ENCODE measurements at regions not wholly inside any gene's neighbourhood (a gene's known extent, or its start where the extent isn't known, plus 50 kb on each side); places are given as distances from the start of the nearest gene placed in this dataset.

GRCh38 chr18:1999387-1999786 is 571.9 kb downstream of the METTL4 start (continued):
- TF ChIP-seq ZNF138 (CRISPR knock-in tag; conservative IDR thresholded peaks at IDR 0.05): no peak
- TF ChIP-seq, protein P1, sequence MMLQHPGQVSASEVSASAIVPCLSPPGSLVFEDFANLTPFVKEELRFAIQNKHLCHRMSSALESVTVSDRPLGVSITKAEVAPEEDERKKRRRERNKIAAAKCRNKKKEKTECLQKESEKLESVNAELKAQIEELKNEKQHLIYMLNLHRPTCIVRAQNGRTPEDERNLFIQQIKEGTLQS (CRISPR knock-in tag; conservative IDR thresholded peaks at IDR 0.05): no peak
- TF ChIP-seq, protein P2, sequence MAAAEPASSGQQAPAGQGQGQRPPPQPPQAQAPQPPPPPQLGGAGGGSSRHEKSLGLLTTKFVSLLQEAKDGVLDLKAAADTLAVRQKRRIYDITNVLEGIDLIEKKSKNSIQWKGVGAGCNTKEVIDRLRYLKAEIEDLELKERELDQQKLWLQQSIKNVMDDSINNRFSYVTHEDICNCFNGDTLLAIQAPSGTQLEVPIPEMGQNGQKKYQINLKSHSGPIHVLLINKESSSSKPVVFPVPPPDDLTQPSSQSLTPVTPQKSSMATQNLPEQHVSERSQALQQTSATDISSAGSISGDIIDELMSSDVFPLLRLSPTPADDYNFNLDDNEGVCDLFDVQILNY (CRISPR knock-in tag; IDR thresholded peaks at IDR 0.05): no peak
- TF ChIP-seq ZNF317 (CRISPR knock-in tag; IDR thresholded peaks at IDR 0.05; ENCODE audit: borderline replicate concordance, low read depth): no peak
- no peak for TF ChIP-seq ZNF281 (CRISPR knock-in tag; IDR thresholded peaks at IDR 0.05)
- TF ChIP-seq, protein P3, sequence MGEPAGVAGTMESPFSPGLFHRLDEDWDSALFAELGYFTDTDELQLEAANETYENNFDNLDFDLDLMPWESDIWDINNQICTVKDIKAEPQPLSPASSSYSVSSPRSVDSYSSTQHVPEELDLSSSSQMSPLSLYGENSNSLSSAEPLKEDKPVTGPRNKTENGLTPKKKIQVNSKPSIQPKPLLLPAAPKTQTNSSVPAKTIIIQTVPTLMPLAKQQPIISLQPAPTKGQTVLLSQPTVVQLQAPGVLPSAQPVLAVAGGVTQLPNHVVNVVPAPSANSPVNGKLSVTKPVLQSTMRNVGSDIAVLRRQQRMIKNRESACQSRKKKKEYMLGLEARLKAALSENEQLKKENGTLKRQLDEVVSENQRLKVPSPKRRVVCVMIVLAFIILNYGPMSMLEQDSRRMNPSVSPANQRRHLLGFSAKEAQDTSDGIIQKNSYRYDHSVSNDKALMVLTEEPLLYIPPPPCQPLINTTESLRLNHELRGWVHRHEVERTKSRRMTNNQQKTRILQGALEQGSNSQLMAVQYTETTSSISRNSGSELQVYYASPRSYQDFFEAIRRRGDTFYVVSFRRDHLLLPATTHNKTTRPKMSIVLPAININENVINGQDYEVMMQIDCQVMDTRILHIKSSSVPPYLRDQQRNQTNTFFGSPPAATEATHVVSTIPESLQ (CRISPR knock-in tag; IDR thresholded peaks at IDR 0.05): no peak

DNA sequence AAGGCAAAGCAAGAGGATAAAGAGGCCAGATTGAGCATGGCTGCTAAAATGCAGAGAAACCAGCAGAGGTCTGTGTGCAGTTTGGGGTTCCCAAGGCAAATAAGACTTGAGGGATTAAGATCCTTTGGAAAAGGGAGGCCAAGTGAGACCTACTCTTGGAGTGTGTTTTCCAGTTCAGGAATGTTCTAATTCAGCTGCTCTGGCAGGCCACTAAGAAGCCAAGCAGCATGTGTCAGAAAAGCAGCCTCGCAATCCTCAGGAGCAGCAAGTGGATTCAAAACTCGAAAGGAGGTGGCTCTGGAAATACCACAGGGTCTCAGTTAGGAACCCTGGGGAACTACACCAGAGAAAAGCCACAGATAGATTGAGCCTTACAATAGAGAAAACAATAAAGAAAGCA is 569.2 kb downstream of the METTL4 start:
- DNase-seq (ENCODE audit: low spot score) (no peak), ATAC-seq (peak; percentile 32; the same call in 1 of the 2 replicates)
- H3K27me3 Mint-ChIP-seq (ENCODE audit: low read depth): no peaks in the 10 kb centered on the region
- peaks cover 23% of the 10 kb centered on the region for H3K9me3 Mint-ChIP-seq
- TF ChIP-seq PREB (CRISPR knock-in tag; IDR thresholded peaks at IDR 0.05; ENCODE audit: borderline replicate concordance) (no peak), TP53 (CRISPR knock-in tag; IDR thresholded peaks at IDR 0.05) (no peak), ZNF219 (CRISPR knock-in tag; IDR thresholded peaks at IDR 0.05; ENCODE audit: borderline replicate concordance) (no peak), RORB (CRISPR knock-in tag; IDR thresholded peaks at IDR 0.05) (no peak), IRF2 (CRISPR knock-in tag; IDR thresholded peaks at IDR 0.05; ENCODE audit: borderline replicate concordance, low read depth) (no peak), FOXK1 (CRISPR knock-in tag; IDR thresholded peaks at IDR 0.05) (no peak), STAT6 (CRISPR knock-in tag; conservative IDR thresholded peaks at IDR 0.05; ENCODE audit: low read depth) (no peak), ATF2 (CRISPR knock-in tag; IDR thresholded peaks at IDR 0.05; ENCODE audit: borderline replicate concordance, low read depth) (no peak), CBFB (CRISPR knock-in tag; IDR thresholded peaks at IDR 0.05; ENCODE audit: low read depth) (no peak), CREM (CRISPR knock-in tag; IDR thresholded peaks at IDR 0.05) (no peak), USF2 (CRISPR knock-in tag; IDR thresholded peaks at IDR 0.05) (no peak), ZNF396 (CRISPR knock-in tag; IDR thresholded peaks at IDR 0.05; ENCODE audit: borderline replicate concordance) (no peak), TEAD1 (CRISPR knock-in tag; IDR thresholded peaks at IDR 0.05) (no peak), GTF2I (CRISPR knock-in tag; conservative IDR thresholded peaks at IDR 0.05) (no peak), ZMAT4 (CRISPR knock-in tag; IDR thresholded peaks at IDR 0.05) (no peak), TEAD4 (CRISPR knock-in tag; IDR thresholded peaks at IDR 0.05) (no peak), JAZF1 (CRISPR knock-in tag; IDR thresholded peaks at IDR 0.05) (no peak), ZNF121 (CRISPR knock-in tag; IDR thresholded peaks at IDR 0.05) (no peak), SOX15 (CRISPR knock-in tag; IDR thresholded peaks at IDR 0.05) (no peak)
- ChIA-PET CTCF (no interaction called here), POLR2A (no interaction called here)
- peak overlapping the region; percentile 25; the same call in 1 of the 2 replicates for H3K27ac Mint-ChIP-seq
- peaks cover 28% of the 10 kb centered on the region for H3K4me1 Mint-ChIP-seq
- H3K36me3 Mint-ChIP-seq: peaks cover 8% of the 10 kb centered on the region
- no peak overlapping the region for H3K4me3 Mint-ChIP-seq

Data from WTC11 (cell line).